Glomerular endothelial cell (primary cell): ENCODE measurements at regions not wholly inside any gene's neighbourhood (a gene's known extent, or its start where the extent isn't known, plus 50 kb on each side); places are given as distances from the start of the nearest gene placed in this dataset.
"Not testable (repeated sequence)": the region's sequence is repeated elsewhere in the genome, so short reads cannot be mapped to it uniquely, and the experiment has no call there.

Source experiments
- DNase-seq: peaks from one replicate; pipeline ENCODE4 v3.0.0-alpha.2; 2011; ENCODE audit warnings: low read depth, low spot score; ENCODE audit errors: extremely low read depth

GRCh38 chr13:80490491-80490943 lies 149.6 kb upstream of the SPRY2 start:
- not testable (repeated sequence) for DNase-seq

- no peak for DNase-seq
Observed at GRCh38 chr13:80486402-80486801, 145.5 kb upstream of the SPRY2 start.

- no peak for DNase-seq
Observed at GRCh38 chr13:80483157-80483556, 142.2 kb upstream of the SPRY2 start.

GRCh38 chr13:80481588-80481987 lies 140.7 kb upstream of the SPRY2 start:
- DNase-seq: no peak

GRCh38 chr13:80477661-80478443 lies 136.9 kb upstream of the SPRY2 start:
- DNase-seq: no peak

GRCh38 chr13:80476953-80477352 lies 136.0 kb upstream of the SPRY2 start:
- DNase-seq: no peak

GRCh38 chr13:80475718-80476117 lies 134.8 kb upstream of the SPRY2 start:
- DNase-seq: no peak

GRCh38 chr13:80473695-80474094 lies 132.8 kb upstream of the SPRY2 start:
- DNase-seq: no peak

GRCh38 chr13:80469853-80470381 lies 129.0 kb upstream of the SPRY2 start:
- peak; percentile 62 for DNase-seq

- no peak for DNase-seq
Observed at GRCh38 chr13:80469105-80469852, 128.4 kb upstream of the SPRY2 start.

- no peak for DNase-seq
Observed at GRCh38 chr13:80465321-80465720, 124.4 kb upstream of the SPRY2 start.

GRCh38 chr13:80463673-80464352 lies 122.9 kb upstream of the SPRY2 start:
- no peak for DNase-seq

- DNase-seq: no peak
Observed at GRCh38 chr13:80462567-80462966, 121.6 kb upstream of the SPRY2 start.

GRCh38 chr13:80462037-80462436 lies 121.1 kb upstream of the SPRY2 start:
- DNase-seq: no peak

- no peak for DNase-seq
Observed at GRCh38 chr13:80458543-80458942, 117.6 kb upstream of the SPRY2 start.

GRCh38 chr13:80454245-80454644 lies 113.3 kb upstream of the SPRY2 start:
- DNase-seq: no peak

GRCh38 chr13:80452279-80452678 lies 111.4 kb upstream of the SPRY2 start:
- no peak for DNase-seq

GRCh38 chr13:80451641-80452040 lies 110.7 kb upstream of the SPRY2 start:
- DNase-seq: no peak

- no peak for DNase-seq
Observed at GRCh38 chr13:80450386-80450785, 109.5 kb upstream of the SPRY2 start.

- no peak for DNase-seq
Observed at GRCh38 chr13:80448725-80449124, 107.8 kb upstream of the SPRY2 start.

GRCh38 chr13:80447747-80448146 lies 106.8 kb upstream of the SPRY2 start:
- no peak for DNase-seq
